ENCODE measurements at regions not wholly inside any gene's neighbourhood (a gene's known extent, or its start where the extent isn't known, plus 50 kb on each side); places are given as distances from the start of the nearest gene placed in this dataset.
"Not testable (repeated sequence)": the region's sequence is repeated elsewhere in the genome, so short reads cannot be mapped to it uniquely, and the experiment has no call there.

DNA sequence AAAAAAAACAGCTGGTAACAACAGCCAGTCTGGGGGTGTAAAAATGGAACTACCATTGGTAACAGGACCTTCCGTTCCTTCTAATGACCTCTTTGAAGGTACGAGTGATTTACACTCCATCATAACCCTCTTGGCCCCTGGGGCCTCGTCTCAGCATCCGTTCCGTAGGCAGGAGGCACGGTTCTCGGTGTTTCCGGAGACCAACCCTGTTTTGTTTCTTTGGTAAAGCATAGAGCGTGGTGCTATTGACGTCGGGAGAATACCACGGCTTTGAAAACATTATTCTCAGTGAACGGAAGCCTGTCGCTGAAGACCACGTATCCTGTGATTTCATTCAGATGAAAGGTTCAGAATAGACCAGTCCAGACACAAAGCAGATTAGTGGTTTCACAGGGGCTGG, 198.9 kb downstream of the ASMT start:
- Histone ChIP-seq H3K27ac (replicated peaks) (no peak overlapping the region), H3K4me3 (replicated peaks; ENCODE audit: insufficient read depth, low read length) (no peak overlapping the region), H3K27me3 (ENCODE audit: insufficient read depth, poor library complexity, severe bottlenecking) (no peaks in the 10 kb centered on the region)
- TF ChIP-seq GABPA (IDR thresholded peaks at IDR 0.05; ENCODE audit: low read depth): no peak
- no peak for TF ChIP-seq POLR2AphosphoS5 (IDR thresholded peaks at IDR 0.05; ENCODE audit: low read depth)
- TF ChIP-seq, protein P1, sequence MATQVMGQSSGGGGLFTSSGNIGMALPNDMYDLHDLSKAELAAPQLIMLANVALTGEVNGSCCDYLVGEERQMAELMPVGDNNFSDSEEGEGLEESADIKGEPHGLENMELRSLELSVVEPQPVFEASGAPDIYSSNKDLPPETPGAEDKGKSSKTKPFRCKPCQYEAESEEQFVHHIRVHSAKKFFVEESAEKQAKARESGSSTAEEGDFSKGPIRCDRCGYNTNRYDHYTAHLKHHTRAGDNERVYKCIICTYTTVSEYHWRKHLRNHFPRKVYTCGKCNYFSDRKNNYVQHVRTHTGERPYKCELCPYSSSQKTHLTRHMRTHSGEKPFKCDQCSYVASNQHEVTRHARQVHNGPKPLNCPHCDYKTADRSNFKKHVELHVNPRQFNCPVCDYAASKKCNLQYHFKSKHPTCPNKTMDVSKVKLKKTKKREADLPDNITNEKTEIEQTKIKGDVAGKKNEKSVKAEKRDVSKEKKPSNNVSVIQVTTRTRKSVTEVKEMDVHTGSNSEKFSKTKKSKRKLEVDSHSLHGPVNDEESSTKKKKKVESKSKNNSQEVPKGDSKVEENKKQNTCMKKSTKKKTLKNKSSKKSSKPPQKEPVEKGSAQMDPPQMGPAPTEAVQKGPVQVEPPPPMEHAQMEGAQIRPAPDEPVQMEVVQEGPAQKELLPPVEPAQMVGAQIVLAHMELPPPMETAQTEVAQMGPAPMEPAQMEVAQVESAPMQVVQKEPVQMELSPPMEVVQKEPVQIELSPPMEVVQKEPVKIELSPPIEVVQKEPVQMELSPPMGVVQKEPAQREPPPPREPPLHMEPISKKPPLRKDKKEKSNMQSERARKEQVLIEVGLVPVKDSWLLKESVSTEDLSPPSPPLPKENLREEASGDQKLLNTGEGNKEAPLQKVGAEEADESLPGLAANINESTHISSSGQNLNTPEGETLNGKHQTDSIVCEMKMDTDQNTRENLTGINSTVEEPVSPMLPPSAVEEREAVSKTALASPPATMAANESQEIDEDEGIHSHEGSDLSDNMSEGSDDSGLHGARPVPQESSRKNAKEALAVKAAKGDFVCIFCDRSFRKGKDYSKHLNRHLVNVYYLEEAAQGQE (IDR thresholded peaks at IDR 0.05; ENCODE audit: insufficient replicate concordance, low read depth): no peak
- TF ChIP-seq, protein P2, sequence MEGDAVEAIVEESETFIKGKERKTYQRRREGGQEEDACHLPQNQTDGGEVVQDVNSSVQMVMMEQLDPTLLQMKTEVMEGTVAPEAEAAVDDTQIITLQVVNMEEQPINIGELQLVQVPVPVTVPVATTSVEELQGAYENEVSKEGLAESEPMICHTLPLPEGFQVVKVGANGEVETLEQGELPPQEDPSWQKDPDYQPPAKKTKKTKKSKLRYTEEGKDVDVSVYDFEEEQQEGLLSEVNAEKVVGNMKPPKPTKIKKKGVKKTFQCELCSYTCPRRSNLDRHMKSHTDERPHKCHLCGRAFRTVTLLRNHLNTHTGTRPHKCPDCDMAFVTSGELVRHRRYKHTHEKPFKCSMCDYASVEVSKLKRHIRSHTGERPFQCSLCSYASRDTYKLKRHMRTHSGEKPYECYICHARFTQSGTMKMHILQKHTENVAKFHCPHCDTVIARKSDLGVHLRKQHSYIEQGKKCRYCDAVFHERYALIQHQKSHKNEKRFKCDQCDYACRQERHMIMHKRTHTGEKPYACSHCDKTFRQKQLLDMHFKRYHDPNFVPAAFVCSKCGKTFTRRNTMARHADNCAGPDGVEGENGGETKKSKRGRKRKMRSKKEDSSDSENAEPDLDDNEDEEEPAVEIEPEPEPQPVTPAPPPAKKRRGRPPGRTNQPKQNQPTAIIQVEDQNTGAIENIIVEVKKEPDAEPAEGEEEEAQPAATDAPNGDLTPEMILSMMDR (IDR thresholded peaks at IDR 0.05; ENCODE audit: insufficient read depth, low read length): no peak
- TF ChIP-seq SPI1 (IDR thresholded peaks at IDR 0.05; ENCODE audit: borderline replicate concordance, low read depth): no peak
- DNase-seq (ENCODE audit: low read depth in 1 of 2, low spot score in 1 of 2): no peak

DNA sequence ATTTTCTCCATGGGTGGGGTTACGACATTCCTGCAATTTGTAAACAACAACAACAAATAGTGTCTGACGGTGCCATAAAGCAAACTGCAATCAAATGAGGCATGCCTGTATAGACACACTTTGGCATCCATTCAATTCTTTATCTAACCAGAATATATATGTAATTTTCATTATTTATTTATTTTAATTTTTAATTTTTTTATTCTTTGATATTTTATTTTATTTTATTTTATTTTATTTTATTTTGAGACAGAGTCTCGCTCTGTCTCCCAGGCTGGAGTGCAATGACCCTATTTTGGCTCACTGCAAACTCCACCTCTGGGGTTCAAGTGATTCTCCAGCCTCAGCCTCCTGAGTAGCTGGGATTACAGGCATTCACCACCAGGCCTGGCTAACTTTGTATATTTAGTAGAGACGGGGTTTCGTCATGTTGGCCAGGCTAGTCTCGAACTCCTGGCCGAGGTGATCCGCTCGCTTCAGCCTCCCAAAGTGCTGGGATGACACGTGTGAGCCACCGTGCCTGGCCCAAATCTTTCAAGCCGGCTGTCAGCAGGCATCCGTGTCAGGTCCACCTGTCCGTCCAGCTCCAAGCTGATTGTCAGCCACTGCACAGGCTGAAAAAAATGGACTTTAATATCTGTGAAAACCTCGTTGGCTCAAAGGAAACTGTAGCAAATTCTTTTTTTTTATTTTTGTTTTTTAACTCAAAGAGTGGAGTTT, 200.8 kb downstream of the ASMT start:
- TF ChIP-seq GABPA (IDR thresholded peaks at IDR 0.05; ENCODE audit: low read depth): no peak
- TF ChIP-seq, protein P2 (IDR thresholded peaks at IDR 0.05; ENCODE audit: insufficient read depth, low read length): no peak
- no peak for TF ChIP-seq POLR2AphosphoS5 (IDR thresholded peaks at IDR 0.05; ENCODE audit: low read depth)
- TF ChIP-seq, protein P1 (IDR thresholded peaks at IDR 0.05; ENCODE audit: insufficient replicate concordance, low read depth): no peak
- no peak for TF ChIP-seq SPI1 (IDR thresholded peaks at IDR 0.05; ENCODE audit: borderline replicate concordance, low read depth)
- H3K27ac ChIP-seq (replicated peaks): no peak overlapping the region
- H3K27me3 ChIP-seq (ENCODE audit: insufficient read depth, poor library complexity, severe bottlenecking): no peaks in the 10 kb centered on the region
- DNase-seq (ENCODE audit: low read depth in 1 of 2, low spot score in 1 of 2): no peak
- no peak overlapping the region for H3K4me3 ChIP-seq (replicated peaks; ENCODE audit: insufficient read depth, low read length)

DNA sequence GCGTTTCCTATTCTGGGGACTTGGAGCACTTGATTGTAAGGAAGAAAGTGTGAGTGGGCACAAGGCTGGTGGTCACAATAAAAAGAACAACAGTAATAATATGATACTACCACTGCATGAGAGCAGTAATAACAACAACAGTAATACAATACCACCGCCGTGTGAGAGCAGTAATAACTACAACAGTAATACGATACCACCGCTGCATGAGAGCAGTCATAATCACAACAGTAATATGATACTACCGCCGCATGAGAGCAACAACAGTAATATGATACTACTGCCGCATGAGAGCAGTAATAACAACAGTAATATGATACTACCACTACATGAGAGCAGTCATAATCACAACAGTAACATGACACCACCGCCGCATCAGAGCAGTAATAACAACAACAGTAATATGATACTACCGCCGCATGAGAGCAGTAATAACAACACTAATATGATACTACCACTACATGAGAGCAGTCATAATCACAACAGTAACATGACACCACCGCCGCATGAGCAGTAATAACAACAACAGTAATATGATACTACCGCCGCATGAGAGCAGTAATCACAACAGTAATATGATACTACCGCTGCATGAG, 201.6 kb downstream of the ASMT start:
- H3K4me3 ChIP-seq (replicated peaks; ENCODE audit: insufficient read depth, low read length); H3K27me3 ChIP-seq (ENCODE audit: insufficient read depth, poor library complexity, severe bottlenecking); H3K27ac ChIP-seq (replicated peaks); DNase-seq (ENCODE audit: low read depth in 1 of 2, low spot score in 1 of 2): not testable (repeated sequence)

DNA sequence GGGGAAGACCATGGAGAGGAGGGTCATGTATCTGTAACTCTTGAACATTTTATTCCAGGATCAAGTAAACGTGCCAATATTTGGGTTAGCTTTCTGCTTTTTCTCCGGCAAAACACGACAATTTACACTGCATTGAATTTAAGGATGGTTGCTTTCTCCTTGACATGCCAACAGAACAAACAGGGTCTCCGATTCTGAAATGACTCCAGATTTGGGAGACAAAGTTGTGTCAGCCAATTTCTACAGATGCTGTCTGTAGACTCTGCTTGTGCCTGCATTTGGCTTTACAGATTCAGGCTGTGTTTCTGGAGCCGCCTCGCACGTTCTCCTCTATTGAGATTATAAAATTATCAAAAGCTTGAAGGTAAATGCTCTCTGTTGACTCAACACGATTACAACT, 207.0 kb downstream of the ASMT start:
- Histone ChIP-seq H3K27me3 (ENCODE audit: insufficient read depth, poor library complexity, severe bottlenecking) (no peaks in the 10 kb centered on the region), H3K4me3 (replicated peaks; ENCODE audit: insufficient read depth, low read length) (no peak overlapping the region), H3K27ac (replicated peaks) (no peak overlapping the region)
- TF ChIP-seq GABPA (IDR thresholded peaks at IDR 0.05; ENCODE audit: low read depth) (no peak), POLR2AphosphoS5 (IDR thresholded peaks at IDR 0.05; ENCODE audit: low read depth) (no peak), SPI1 (IDR thresholded peaks at IDR 0.05; ENCODE audit: borderline replicate concordance, low read depth) (no peak)
- TF ChIP-seq, protein P2 (IDR thresholded peaks at IDR 0.05; ENCODE audit: insufficient read depth, low read length): no peak
- TF ChIP-seq, protein P1 (IDR thresholded peaks at IDR 0.05; ENCODE audit: insufficient replicate concordance, low read depth): no peak
- DNase-seq (ENCODE audit: low read depth in 1 of 2, low spot score in 1 of 2): no peak
